ENCODE measurements at regions not wholly inside any gene's neighbourhood (a gene's known extent, or its start where the extent isn't known, plus 50 kb on each side); places are given as distances from the start of the nearest gene placed in this dataset.
"Not testable (repeated sequence)": the region's sequence is repeated elsewhere in the genome, so short reads cannot be mapped to it uniquely, and the experiment has no call there.

DNA sequence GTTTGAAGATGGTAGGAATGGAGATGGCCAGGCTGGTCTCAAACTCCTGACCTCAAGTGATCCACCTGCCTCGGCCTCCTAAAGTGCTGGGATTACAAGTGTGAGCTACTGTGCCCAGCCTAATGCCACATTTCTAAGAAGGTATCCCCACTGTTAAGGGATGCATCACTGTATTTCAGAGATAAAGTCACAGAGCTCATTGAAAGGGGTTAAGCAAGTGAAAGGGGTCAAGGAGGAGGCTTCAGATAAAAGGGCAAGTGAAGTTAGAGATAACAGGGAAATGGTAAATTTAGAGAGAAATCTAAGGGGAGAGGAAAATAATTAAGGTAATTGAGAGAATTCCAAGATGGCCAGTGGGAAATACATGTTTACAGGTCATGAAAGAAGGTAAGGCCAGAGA lies 93.0 kb upstream of the SP4 start:
- no peak overlapping the region for H3K4me3 ChIP-seq (ENCODE audit: low read depth, low read length)
- DNase-seq (ENCODE audit: low read depth), result no peak

DNA sequence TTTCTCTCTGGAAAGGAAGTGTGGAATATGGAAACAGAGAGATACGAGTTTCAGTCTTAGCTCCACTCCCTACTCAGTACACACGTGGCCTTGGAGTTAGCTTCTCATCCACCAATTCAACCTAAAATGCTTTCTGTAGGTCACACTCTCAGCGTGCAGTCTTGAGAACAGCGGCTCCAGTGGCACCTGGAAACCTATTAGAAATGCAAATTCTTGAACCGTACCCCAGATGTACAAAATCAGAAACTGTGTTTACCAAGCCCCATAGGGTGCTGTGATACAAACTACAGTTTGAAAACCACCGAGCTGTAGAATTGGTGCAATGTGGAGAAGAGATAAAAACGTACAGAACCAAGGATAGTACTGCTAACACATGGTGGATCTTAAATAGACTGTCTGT lies 91.1 kb upstream of the SP4 start:
- DNase-seq (ENCODE audit: low read depth), result no peak
- no peak overlapping the region for H3K4me3 ChIP-seq (ENCODE audit: low read depth, low read length)

DNA sequence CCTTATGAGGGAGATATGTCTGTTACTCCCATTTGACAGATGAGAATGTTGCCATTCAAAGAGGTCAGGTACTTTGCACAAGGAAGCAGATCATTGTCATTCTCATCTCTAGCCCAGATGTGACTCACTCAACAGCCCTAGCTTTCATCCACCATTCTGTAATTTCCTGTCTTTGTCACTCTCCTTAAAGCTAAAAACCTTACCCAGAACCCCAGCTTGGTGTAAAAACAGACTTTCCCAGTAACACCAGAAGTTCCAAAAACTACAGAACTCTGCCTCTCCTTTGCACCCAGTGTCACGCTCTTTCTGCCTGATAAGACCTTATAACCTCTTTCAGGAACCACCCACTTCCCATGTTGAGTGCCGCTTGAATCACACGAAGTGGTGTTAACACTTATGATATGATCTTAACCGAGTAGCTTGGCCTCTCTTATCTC lies 89.1 kb upstream of the SP4 start:
- no peak overlapping the region for H3K4me3 ChIP-seq (ENCODE audit: low read depth, low read length)
- no peak for DNase-seq (ENCODE audit: low read depth)

DNA sequence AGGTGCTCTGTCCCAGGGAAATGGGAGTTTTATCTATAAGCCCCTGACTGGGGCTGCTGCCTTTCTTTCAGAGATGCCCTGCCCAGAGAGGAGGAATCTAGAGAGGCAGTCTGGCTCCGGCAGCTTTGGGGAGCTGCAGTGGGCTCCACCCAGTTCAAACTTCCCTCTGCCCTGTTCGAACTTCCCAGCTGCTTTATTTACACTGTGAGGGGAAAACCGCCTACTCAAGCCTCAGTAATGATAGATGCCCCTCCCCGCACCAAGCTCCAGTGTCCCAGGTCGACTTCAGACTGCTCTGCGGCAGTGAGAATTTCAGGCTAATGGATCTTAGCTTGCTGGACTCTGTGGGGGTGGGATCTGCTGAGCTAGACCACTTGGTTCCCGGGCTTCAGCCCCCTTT lies 83.0 kb upstream of the SP4 start:
- not testable (repeated sequence) for DNase-seq (ENCODE audit: low read depth)

DNA sequence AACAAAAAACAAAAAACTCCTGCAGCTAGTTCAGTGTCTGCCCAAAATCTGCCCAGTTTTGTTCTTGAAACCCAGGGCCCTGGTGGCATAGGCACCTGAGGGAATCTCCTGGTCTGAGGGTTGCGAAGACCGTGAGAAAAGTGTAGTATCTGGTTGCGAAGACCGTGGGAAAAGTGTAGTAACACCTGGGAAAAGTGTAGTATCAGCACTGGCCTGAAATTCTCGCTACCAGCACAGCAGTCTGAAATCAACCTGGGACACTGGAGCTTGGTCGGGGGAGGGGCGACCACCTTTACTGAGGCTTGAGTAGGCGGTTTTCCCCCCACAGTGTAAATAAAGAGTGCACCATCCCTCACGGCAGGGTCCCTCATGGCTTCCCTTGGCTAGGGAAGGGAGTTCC lies 82.5 kb upstream of the SP4 start:
- no peak overlapping the region for H3K4me3 ChIP-seq (ENCODE audit: low read depth, low read length)
- no peak for DNase-seq (ENCODE audit: low read depth)

More for the DNA sequence above, 83.0 kb upstream of the SP4 start:
- H3K4me3 ChIP-seq (ENCODE audit: low read depth, low read length), result not testable (repeated sequence)

DNA sequence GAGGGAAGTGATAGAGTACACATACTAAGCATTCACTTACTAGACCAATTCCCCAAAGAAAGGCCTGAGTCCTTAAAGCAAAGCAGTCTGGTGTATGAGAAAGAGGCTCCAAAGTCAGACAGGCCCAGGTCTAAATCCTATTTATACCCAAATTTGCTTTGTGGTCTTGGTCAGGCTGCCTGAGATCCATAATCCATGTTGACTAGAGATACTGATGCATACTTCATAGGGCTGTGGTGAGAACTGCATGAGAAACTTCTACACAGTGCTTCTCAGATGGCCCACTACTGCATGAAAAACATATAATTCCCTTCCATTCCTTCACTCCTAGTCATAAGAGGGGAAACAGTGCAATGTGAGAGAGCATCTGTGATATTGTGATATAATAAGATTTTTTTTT lies 81.6 kb upstream of the SP4 start:
- DNase-seq (ENCODE audit: low read depth), result no peak
- H3K4me3 ChIP-seq (ENCODE audit: low read depth, low read length), result no peak overlapping the region

DNA sequence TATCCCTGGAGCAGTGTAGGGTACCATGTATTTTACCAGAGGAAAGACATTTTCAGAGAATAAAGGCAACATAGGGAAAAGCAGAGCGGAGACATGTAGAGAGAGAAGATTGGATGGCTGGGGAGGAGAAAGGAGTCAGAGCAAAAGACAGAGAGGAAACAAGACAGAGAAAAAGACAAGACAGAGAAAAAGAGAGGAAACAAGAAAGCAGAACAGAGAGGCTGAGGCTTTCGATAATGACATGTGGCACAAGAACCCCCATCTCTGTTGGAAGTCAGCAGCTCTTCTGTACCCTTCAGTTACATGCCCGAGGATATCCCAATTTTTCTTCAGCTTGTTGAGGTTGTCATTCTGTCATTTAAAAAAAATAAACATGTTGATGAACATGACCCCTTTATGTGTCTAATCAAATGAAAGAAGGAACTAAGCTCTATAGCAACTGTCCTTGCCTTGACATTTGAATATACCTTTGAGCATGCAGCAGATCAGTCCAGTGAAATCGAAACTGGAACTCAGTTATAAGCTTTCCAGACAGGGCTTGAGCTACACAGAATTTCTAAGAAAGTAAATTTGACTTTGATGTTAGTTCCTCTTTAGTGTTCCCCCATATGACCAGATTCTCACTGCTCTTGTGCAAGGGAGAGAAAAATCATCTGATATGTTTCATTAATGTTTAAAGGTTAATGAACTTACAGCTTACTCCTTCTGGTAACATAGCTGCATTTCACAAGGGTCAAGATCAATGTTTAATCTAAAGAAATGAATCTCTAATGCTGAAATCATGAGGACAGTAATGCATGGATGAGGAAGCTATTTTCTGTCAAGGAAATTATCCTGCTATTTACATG lies 75.1 kb upstream of the SP4 start:
- no peak for DNase-seq (ENCODE audit: low read depth)
- no peak overlapping the region for H3K4me3 ChIP-seq (ENCODE audit: low read depth, low read length)

DNA sequence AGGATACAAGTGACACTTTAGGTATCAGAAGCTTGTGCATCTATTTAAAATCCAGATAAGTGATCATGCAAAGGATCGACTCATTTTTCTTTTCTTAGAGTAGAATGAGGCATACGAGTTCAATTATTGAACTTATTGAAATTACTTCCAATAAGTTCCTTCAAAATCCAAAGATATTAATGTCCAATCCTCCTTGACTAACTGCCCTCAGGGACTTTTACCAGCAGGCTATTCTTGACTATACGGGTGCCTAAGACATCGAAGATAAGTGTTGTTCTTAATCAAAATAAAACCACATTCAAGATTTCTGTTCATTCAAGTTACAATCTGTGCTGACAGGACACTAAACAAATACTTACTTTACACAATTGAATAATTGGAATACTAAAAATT lies 74.5 kb upstream of the SP4 start:
- H3K4me3 ChIP-seq (ENCODE audit: low read depth, low read length), result no peak overlapping the region
- no peak for DNase-seq (ENCODE audit: low read depth)

DNA sequence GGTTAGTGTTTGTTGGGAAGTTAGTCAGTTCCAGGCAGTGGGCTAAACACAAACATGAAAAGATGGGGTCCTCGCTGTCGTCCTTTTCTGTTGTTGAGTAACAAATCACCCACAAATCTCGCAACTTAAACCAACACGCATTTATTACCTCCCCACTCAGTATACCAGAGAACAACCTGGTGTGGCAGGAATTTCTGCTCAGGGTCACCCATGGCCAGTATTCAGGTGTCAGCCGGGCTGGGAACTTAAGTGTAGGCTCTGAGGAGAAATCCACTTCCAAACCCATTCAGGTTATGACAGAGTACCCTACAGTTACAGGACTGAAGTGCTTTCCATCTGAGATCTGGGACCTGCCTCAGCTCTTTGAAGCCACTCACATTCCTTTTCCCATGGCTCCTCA lies 73.6 kb upstream of the SP4 start:
- DNase-seq (ENCODE audit: low read depth), result no peak
- H3K4me3 ChIP-seq (ENCODE audit: low read depth, low read length), result no peak overlapping the region

DNA sequence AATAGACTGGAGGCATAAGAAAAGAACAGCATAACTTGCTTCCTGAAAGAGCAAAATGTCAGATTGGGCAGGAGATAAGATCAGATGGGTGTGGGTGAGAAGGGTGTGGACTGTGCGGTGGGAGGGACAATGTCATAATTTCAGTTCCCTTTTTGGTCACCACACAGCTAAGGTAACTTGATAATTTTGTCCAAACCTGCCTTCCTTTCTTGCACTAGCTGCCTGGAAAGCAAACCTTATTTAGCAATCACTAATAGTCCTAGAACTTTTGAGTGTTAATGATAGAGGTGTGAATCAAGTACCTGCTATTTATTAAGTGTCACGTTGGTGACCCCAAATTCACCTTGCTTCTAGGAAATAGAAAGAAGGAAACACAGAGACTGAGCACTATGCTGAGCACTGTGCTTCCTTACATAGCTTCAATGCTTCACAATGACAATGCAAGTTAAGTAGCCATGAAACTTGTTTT lies 72.4 kb upstream of the SP4 start:
- no peak overlapping the region for H3K4me3 ChIP-seq (ENCODE audit: low read depth, low read length)
- DNase-seq (ENCODE audit: low read depth), result no peak

DNA sequence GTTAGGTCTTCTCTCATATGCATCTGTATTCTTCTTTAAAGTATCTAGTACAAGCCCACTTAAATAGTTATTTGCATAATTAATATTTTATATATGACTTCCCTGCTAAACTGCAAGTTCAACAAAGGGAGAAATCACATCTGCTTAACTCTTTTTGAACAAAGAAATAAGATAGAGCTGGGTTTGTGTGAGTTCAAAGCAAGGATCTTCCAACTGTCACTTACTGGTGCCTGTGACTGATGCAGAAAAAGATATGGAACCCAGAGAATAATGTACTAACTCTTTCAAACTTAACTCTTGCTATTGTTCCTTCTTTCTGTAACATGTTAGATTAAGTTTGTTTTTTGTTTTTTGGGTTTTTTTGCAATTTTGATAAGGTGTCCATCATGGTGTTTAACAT lies 71.3 kb upstream of the SP4 start:
- H3K4me3 ChIP-seq (ENCODE audit: low read depth, low read length), result no peak overlapping the region
- no peak for DNase-seq (ENCODE audit: low read depth)

DNA sequence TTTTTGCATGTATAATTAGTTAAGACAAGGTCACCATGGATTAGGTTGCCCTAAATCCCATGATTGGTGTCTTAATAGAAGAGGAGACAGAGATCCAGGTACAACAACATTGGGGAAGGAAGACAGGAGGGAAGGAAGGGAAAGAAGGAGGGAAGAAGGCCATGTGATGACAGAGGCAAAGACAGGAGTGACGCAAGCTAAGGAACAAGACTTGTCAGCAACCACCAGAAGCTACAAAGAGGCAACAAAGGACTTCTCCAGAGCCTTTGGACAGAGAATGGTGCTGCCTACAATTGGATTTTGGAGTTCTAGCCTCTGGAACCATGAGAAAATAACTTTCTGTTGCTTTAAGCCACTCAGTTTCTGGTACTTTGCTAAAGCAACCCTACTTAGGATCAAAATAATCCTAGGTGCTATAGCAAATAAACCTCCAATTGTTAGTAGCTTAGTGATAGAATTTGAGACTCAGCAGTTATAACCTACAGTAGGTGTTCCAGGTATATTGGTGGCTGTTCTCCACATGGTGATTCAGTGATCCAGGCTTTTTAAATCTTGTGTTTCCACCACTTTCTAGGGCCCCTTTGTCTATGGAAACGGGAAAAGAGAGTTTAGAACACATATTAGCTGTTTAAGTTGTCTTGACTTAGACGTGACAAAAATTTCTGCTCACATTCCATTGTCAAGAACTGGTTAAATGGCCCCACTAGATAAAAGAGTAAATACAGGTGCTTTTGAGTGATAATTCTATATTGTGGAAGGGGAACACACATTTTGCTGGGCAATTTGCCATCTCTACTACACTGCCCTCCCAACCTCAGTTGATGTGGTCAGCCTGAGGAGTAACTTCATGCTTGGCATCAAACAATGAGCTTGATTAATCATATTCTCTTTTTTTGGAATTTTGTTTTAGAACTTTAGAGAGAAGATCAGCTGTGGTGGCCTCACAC lies 70.5 kb upstream of the SP4 start:
- no peak for DNase-seq (ENCODE audit: low read depth)
- H3K4me3 ChIP-seq (ENCODE audit: low read depth, low read length), result no peak overlapping the region

DNA sequence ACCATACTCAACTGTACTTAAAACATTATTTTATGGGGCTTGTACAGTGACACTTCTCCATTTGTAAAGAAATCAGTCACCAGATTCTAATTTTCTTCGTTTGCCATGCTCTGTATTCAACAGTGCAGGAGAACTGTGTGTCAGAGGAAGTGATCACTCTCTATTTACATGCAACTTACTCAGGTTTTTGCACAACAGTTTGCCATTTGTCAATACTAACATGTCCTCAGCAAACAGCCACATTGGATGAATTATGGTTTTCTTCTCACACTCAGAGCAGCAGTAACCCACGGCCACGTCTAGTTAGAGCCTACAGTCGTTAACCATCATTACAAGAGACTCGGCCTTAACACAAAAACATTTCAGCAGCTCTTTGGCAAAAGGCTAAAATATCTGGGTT lies 69.2 kb upstream of the SP4 start:
- no peak overlapping the region for H3K4me3 ChIP-seq (ENCODE audit: low read depth, low read length)
- DNase-seq (ENCODE audit: low read depth), result no peak

DNA sequence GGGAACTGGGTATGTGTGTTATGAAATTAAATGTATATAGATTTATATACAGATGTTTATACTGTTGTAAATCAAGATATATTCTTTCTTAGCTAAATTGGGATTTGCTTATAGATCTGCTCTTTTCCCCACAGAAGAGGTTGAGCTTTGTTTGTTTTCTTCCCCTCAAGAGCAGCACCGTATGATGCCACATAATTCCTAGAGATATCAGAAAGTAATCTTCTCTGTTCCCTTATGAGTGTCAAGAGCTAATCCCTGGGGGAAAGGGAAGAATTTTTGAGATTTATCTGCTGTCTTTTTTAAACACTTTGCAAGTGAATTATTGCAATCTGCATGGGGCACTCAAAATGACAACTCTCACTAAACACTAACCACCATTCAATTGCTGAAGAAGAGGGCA lies 68.7 kb upstream of the SP4 start:
- no peak for DNase-seq (ENCODE audit: low read depth)

DNA sequence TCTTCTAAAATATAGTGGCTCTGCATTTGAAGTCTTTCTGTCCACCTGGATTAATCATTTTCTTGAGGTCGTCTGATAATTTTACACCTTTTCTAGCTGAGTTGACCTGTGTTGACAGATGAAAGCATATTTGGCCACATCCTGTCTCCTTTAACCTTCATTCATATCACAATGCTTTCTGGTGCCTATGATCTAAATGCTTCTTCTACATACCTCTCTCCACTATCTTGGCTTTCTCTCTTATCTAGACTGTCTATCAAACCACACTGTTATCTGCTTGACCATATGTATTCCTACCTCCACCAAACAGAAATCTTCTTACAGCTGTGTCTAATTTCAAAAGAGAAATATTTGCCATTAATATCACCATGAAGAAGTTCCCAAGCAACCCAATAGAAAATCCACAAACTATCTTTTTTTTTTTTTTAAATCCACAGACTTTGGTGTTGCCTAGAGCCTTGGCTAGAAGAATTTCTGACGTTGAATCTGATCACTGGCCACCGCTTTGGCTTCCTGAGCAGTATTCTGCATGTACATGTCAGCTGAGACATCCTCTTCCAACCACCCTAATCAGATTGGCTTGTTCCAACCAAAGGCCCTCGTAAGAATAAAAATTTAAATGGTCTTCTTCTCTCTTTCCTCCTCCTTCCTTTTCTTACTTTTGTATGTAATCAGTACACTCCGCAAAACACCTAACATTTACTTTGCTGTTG lies 66.3 kb upstream of the SP4 start:
- H3K4me3 ChIP-seq (ENCODE audit: low read depth, low read length), result no peak overlapping the region
- DNase-seq (ENCODE audit: low read depth), result no peak

More for the DNA sequence above, 68.7 kb upstream of the SP4 start:
- H3K4me3 ChIP-seq (ENCODE audit: low read depth, low read length), result no peak overlapping the region

DNA sequence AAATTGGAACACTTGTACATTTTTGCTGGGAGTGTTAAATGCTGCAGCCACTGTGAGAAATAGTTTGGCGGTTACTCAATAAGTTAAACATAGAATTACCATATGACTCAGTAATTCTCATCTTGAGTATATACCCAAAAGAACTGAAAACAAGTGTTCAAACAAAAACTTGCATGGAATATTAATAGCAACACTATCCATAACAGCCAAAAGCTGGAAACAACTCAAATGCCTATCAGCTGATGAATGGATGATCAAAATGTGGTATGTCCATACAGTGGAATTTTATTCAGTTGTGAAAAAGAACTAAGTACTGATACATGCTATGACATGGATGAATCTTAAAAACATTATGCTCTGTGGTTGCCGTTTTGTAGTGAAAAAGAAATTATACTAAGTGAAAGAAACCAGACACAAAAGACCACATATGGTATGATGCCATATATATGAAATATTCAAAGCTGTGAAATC lies 63.0 kb upstream of the SP4 start:
- DNase-seq (ENCODE audit: low read depth), result no peak
- no peak overlapping the region for H3K4me3 ChIP-seq (ENCODE audit: low read depth, low read length)

DNA sequence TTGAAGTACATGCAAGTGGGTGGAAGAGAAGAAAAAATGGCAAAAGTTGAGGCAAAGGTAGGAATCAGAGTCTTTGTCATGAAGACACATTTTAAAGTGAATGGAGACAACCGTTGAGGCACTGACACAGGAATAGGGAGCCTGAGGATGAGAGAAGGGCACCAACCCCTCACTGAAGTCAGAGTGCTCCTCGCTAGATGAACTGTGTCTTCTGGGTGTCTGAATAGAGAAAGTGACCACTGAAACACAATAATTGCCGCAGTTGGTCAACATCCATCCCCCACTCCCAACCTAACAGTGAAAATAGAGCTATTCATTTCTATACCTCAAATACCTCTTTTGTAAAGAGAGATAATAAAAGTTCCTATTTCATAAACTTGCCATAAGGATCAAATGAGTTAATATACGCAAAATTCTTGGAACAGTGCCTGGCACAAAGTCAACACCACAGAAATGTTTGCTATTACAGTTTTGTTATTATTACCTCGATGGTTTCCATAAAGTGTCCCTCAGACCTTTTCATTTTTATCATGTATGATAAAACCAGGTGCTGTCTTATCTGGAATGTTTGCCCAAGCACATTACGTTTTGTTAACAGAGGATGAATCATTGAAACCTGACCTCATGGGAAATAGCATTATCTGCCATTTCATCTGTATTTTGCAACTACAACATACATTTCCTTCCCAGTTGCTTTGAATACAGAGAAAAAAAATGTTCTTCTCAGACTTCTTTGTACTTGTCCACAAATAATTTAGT lies 61.8 kb upstream of the SP4 start:
- H3K4me3 ChIP-seq (ENCODE audit: low read depth, low read length), result no peak overlapping the region
- no peak for DNase-seq (ENCODE audit: low read depth)

DNA sequence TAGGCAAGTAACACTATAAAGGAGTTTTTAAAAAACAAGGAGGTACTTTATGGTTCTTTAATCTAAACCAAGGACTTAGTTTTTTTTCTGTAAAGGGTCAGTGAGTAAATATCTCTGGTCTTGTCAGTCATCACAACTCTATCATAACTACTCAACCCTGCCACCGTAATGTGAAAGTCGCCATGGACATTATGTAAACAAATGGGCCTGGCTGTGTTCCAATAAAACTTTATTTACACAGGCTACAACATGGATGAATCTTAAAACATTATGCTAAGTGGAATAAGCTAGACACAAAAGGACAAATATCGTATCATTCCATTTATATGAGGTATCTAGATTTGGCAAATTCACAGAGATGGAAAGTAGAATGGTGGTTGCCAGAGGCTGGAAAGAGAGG lies 60.8 kb upstream of the SP4 start:
- no peak for DNase-seq (ENCODE audit: low read depth)
- H3K4me3 ChIP-seq (ENCODE audit: low read depth, low read length), result no peak overlapping the region

DNA sequence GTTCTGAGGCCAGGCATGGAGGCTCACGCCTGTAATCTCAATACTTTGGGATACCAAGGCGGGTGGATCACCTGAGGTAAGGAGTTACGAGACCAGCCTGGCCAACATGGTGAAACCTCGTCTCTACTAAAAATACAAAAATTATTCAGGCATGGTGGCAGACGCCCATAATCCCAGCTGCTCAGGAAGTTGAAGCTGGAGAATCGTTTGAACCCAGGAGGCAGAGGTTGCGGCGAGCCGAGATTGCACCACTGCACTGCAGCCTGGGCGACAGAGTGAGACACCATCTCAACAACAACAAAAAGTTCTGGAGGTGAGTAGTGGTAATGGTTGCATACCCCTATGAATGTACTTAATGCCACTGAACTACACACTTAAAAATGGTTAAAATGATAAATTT lies 60.3 kb upstream of the SP4 start:
- no peak for DNase-seq (ENCODE audit: low read depth)

More for the DNA sequence above, 60.3 kb upstream of the SP4 start:
- no peak overlapping the region for H3K4me3 ChIP-seq (ENCODE audit: low read depth, low read length)
